ENCODE measurements at regions not wholly inside any gene's neighbourhood (a gene's known extent, or its start where the extent isn't known, plus 50 kb on each side); places are given as distances from the start of the nearest gene placed in this dataset.

GRCh38 chr7:106358103-106358663 lies 73.4 kb upstream of the NAMPT start:
- TF ChIP-seq ZNF544 (tag by site-specific recombination; IDR thresholded peaks at IDR 0.05) = no peak
- TF ChIP-seq ZNF580 (tag by site-specific recombination; IDR thresholded peaks at IDR 0.05) = no peak
- TF ChIP-seq KLF16 (tag by site-specific recombination; IDR thresholded peaks at IDR 0.05) = no peak
- no peak for TF ChIP-seq ZNF555 (tag by site-specific recombination; conservative IDR thresholded peaks at IDR 0.05)
- no peak for TF ChIP-seq ZNF449 (tag by site-specific recombination; IDR thresholded peaks at IDR 0.05)
- no peak for TF ChIP-seq ZNF670 (tag by site-specific recombination; IDR thresholded peaks at IDR 0.05; ENCODE audit: low read depth)
- TF ChIP-seq ZFHX2 (tag by site-specific recombination; conservative IDR thresholded peaks at IDR 0.05) = no peak
- no peak for TF ChIP-seq ZNF426 (tag by site-specific recombination; IDR thresholded peaks at IDR 0.05)
- no peak for TF ChIP-seq ZBTB48 (tag by site-specific recombination; IDR thresholded peaks at IDR 0.05)
- TF ChIP-seq EGR2 (tag by site-specific recombination; IDR thresholded peaks at IDR 0.05; ENCODE audit: low read depth) = no peak
- TF ChIP-seq PBX3 (CRISPR knock-in tag; IDR thresholded peaks at IDR 0.05) = no peak
- TF ChIP-seq ZNF704 (tag by site-specific recombination; IDR thresholded peaks at IDR 0.05) = no peak
- no peak for TF ChIP-seq ZNF777 (tag by site-specific recombination; IDR thresholded peaks at IDR 0.05; ENCODE audit: borderline replicate concordance)
